GM18909 (cell line): ENCODE measurements at regions not wholly inside any gene's neighbourhood (a gene's known extent, or its start where the extent isn't known, plus 50 kb on each side); places are given as distances from the start of the nearest gene placed in this dataset.

Experiments used
- ATAC-seq: cut with Tn5 transposase; IDR thresholded peaks from one replicate; pipeline ENCODE4 v1.9.1; 2021; ENCODE audit warnings: mild to moderate bottlenecking; ENCODE audit not compliant: unreplicated experiment, poor library complexity

DNA sequence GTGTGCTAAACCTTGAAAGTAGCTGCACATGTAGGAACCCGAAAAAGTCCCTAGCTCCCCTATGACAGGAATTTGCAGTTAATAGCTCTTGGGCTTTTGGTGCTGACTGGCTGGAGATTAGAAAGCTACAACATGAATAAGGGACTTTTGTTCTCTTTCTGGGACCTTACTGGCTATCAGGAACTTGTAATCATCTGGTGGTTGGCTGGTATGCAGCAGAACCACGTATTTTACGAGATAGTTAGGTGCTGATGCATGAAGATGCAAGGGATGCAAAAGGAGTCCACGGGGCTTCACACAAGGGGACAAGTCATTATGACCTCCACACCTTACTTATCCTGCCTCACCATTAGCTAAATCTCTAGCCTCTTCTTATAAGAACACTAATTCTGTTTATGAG lies 190.2 kb upstream of the NRXN1 start:
- no peak for ATAC-seq

DNA sequence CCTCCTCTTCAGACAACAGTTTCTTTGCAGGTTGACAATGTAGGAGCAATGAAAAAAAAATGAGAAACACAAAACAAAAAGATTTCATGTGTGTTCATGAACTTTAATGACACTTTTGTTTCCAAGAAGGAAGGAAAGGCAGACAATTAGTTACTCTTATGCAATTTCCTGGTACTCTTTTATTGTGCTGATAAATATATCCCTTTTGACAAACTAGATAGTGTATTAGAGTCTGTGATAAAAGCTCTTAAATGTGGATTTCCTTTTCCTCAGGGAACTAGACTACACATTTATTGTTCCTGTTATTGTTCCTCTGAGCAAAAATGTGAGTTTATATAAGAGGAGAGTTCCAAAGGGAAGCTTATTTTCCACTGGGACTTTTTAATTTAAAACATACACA lies 188.7 kb upstream of the NRXN1 start:
- no peak for ATAC-seq

DNA sequence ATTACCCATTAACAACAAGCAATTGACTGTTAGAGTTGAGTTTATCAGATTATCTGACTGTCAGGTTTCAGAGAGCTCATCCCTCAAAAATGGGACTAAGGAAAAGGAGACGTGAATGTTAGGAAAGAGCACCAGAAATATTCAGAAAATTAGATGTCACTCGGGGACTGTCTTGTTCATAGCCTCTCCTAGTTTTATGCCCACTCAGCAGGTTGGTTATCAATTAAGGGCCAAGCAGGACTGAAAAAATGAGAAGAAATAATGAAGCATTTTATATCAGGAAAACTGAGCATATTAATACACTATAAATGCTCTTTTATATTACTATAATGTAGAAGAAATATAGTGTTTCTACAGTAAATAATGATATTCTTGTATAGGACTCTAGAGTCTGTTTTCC lies 188.1 kb upstream of the NRXN1 start:
- no peak for ATAC-seq

DNA sequence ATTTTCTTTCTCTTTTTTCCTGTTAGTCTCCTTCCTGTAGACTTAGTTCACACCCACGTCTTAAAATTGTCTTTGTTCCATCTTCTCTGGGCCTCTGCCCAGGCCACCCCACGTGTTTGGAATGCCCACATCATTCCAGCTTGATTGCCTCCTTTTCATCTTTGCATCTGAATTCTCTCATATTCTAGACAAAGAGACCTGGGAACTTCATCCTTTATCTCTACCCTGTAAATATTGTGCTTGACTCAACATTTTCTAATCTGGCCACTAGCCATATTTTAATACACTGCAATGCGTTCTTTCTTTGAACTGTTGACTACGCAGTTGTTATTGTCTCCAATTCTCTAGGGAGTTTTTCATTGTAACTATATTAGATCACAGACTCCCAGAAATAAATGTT lies 187.5 kb upstream of the NRXN1 start:
- ATAC-seq: no peak

DNA sequence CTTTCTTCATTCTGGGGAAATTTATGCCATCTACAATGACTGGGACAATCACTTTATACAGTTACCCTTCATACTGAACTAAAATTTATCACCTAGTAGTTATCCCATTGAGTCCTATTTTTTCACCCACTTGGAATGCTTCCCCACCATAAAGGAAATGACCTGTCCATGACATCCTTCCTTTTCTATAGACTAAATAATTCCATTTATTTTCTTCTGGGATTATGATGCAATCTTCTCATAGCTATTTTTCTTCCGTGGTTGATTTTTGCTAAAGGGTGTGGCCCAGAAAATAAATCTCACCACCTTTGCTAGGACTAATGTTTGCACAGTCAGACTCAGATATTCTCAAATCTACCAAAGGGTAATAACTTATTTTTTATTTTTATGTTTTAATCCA lies 186.1 kb upstream of the NRXN1 start:
- ATAC-seq: no peak

DNA sequence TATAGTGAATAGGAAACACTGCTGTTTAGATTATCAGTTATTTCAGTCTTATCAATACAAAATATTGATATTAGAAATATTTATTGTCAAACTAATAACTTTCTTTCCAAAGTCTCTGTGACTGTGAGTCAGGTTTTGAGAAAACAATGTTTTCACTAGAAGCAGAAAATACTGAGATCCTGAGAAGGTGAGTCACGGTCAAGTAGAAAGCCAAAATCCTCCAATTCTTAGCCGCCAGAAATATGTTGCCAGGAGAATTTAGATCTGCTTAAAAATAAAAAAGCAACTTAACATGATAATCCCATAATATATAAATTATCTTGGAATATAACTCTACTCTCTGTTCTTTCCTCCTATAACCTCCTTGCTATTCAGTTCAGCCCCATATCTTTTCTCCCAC lies 181.9 kb upstream of the NRXN1 start:
- no peak for ATAC-seq

- ATAC-seq: no peak
Measured at GRCh38 chr2:51212374-51212773, 180.4 kb upstream of the NRXN1 start.

GRCh38 chr2:51208521-51208920 lies 176.6 kb upstream of the NRXN1 start:
- ATAC-seq: no peak

DNA sequence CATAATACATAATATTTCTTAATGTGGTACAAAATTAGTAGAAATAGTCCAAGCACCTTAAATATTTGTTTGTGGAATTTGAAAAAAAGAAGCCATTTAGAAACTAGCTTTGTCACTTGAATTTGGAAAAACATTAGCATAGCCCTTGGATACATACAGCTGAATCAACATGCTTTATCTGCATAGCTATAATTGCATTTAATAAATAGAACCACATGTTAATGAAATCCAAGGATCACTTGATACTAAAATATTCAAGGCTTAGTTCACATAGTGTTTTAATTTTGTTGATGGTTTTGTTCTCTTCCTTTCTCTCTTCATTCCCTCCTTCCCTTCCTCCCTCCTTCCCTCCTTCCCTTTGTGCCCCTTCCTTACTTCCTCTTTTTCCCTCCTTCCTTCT lies 169.4 kb upstream of the NRXN1 start:
- no peak for ATAC-seq

DNA sequence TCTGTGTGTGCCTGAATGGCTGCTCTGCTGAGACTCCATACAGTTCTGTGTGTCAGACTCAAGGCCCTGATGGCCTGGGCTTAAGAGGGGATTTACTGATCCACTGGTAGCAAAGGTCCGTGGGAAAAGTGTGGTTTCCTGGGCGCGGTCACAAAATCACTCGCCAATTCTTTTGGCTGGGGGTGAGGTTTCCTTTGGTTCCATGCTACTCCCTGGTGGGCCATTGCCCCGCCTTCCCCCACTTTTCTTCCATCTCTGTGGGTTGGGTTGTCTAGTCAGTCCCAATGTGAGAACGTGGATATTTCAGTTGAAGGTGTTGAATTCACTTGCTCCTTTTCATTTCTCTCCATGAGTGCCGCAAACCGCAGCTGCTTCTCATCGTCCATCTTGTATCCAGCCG lies 162.7 kb upstream of the NRXN1 start:
- ATAC-seq: no peak

DNA sequence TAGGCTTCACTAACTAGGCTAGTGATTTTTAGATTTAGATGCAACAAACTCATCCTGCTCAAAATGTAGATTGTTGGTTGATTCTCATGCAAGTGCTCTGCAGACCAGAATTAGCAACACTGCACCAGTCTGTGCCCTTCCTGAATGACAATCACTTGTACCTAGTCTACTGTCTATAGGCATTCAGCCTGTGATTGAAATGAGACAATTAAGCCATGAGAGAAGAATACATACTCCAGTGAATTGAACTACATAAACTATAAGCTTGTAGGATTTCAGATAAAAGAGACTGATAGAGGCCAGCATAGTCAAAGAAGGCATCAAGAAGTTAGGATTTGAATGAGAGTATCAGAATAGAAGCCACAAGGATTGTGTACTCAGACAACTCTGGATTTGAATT lies 138.3 kb upstream of the NRXN1 start:
- no peak for ATAC-seq

GRCh38 chr2:51165534-51166260 lies 133.8 kb upstream of the NRXN1 start:
- ATAC-seq: no peak

DNA sequence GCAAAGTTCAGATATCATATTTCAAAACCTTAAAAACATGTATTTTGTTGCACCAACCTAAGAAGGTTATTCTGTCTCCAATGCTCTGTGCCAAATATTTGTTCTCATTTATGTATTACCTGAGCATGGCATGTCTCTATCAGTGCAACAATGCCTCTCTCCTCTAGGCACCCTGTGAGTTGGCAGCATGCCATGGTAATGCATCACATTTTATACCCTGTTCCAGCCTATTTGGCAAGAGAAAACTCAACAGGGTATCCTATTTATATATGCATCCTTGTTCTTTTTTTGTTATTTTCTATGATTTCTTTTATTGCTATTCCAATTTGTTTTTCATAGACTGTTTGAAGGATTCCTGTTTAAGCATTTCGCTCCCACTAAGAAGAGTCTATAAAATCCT lies 126.3 kb upstream of the NRXN1 start:
- ATAC-seq: no peak

DNA sequence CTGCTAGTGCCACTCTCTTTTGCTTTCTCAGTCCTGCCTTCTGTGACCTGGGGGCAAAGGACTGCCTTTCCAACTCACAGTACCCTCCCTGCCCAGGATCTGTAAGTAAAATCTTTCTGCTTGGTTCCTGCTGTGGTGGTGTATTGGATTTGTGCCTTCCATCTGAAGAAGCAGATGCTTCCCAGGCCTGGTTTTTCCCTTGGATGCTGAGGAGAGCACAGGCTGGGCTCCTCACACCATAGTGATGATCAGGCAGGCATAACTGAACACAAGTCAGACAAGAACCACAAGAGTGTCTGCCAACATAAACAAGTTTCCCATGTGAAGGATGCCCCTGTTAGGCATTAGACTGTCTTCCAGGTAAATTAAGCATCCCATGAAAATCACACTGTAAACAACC lies 121.3 kb upstream of the NRXN1 start:
- ATAC-seq: no peak

GRCh38 chr2:51151490-51152140 lies 119.7 kb upstream of the NRXN1 start:
- ATAC-seq: no peak

DNA sequence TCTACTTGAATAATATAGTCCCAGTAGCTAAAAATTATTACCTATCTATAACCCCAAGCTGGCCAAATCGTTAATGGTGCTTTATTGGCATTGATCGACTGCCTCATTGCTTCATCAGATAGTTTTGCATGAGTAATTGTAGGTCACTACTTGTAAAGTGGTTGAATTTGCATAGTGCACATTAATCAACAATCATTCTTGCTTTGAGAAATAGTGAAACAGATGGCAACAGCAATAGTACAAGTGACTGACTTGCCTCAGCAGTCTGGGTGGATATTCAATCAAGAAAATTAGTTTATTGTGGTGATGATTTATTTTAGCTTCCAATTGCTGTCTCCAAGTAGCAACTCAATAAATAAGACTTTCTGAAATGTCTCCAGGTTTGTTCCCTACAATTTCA lies 117.8 kb upstream of the NRXN1 start:
- no peak for ATAC-seq

GRCh38 chr2:51145761-51146160 lies 113.8 kb upstream of the NRXN1 start:
- ATAC-seq: no peak

- ATAC-seq: no peak
Measured at GRCh38 chr2:51120754-51121280, 88.9 kb upstream of the NRXN1 start.

DNA sequence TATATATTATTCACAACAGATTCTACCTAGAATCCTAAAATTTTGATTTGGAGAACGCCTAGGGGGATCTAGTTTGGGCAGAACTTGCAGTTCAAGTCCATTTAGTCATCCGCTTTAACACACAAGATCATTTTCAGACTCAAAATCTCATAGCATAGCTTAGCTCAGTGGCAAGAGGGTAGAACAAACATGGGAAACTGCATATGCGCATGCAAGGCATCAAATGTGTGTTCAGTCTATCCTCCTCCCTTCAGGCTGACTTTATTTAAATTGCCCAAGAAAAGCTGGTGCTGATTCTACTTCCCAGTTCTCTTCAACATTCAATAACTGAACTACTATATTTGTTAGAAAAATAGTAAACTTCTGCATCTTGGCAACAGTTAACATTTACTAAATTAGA lies 79.6 kb upstream of the NRXN1 start:
- ATAC-seq: no peak

DNA sequence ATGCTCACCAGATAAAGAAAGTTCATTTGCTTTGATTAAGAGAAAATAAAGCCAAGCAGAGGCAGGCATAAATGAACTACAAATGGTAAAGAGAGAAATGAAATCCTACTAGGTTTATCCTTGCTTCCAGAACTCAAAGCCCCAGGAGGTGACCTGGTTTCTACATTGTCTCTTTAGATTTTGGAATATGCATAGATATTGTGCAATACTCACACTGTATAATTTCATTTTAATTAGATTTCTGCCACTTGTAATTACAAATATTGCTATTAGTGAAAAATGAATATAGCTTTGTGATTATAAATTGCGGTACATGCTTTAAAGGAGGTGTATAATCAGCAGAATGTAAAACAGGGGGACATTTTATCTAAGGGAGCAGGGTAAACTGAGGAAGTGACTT lies 76.9 kb upstream of the NRXN1 start:
- no peak for ATAC-seq

DNA sequence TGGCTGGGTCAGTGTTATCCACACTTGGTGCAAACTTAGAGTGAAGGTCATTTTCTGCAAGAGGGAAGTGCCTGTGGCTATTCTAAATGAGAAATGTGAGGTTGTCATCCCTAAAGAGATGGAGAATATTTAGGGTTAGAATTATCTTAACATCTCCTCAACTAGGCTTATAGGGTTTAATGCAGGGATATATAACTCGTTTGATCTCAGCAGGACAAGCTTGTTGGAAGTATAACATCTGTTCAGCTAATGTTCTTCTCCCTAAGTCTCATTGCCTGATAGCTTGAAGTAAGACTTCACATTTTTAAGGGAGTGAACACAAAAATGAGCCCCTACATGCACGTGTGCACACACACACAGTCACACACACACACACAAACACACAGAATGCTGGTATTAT lies 75.9 kb upstream of the NRXN1 start:
- ATAC-seq: no peak

DNA sequence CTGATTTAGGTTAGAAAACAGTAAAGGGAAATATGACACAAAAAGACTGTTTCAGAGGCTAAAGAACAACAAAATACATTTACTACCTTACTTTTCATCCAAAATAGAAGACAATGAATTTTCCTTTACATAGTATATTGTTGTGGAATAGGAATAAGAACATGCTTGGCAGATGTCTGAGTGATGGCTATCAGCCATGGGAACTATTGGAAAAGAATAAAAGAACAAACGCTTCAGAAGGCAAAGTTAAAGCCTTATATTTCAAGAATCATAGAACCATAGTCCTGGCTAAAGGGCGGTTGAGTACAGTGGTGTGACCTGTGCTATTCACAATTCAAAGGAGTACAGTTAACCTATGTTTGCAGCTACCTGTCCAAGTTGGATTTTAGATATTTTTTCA lies 73.9 kb upstream of the NRXN1 start:
- ATAC-seq: no peak
